Mucosa of descending colon (tissue), 3 donors: ENCODE measurements at regions not wholly inside any gene's neighbourhood (a gene's known extent, or its start where the extent isn't known, plus 50 kb on each side); places are given as distances from the start of the nearest gene placed in this dataset.

Source experiments
- ATAC-seq: fragments of 200-7000 bp; cut with Tn5 transposase; one replicate; pipeline ENCODE4 v1.9.1; 2020; ENCODE audit warnings: mild to moderate bottlenecking, moderate library complexity
- DNase-seq, 3 donors: peaks; one replicate each; pipeline ENCODE4 v3.0.0-alpha.2; 2020
- H3K36me3 ChIP-seq: fragments of 200-600 bp; one replicate; pipeline ENCODE4 v1.8.0; 2021; ENCODE audit warnings: low read depth, mild to moderate bottlenecking
- H3K4me1 ChIP-seq: fragments of 200-600 bp; one replicate; pipeline ENCODE4 v1.8.0; 2021; ENCODE audit warnings: low read depth, mild to moderate bottlenecking
- H3K4me3 ChIP-seq: fragments of 200-600 bp; one replicate; pipeline ENCODE4 v1.8.0; 2021; ENCODE audit warnings: mild to moderate bottlenecking
- H3K9me3 ChIP-seq: fragments of 200-600 bp; one replicate; pipeline ENCODE4 v1.8.0; 2021; ENCODE audit warnings: mild to moderate bottlenecking
- intact Hi-C, 2 donors: fragments of 100-400 bp; cut with DNase I in 1 of 2; cut with micrococcal nuclease in 1 of 2; formaldehyde crosslinking; loops; one replicate each; pipeline versions ENCODE4 v1.11.0 to v1.11.1; 2022; cut with DNase I, micrococcal nuclease
- TF ChIP-seq, protein P1 (sequence below): fragments of 200-600 bp; IDR thresholded peaks from one replicate; pipeline ENCODE4 v1.8.0; 2022; ENCODE audit warnings: antibody characterized with exemption, mild to moderate bottlenecking
- donor health status: DM: no; HTN: no; CAD: no; lungs with moderate emphysema.
- donor health status: DM: no; HTN: no; CAD: no.
- donor health status: DM: no; HTN: yes; CAD: no.

DNA sequence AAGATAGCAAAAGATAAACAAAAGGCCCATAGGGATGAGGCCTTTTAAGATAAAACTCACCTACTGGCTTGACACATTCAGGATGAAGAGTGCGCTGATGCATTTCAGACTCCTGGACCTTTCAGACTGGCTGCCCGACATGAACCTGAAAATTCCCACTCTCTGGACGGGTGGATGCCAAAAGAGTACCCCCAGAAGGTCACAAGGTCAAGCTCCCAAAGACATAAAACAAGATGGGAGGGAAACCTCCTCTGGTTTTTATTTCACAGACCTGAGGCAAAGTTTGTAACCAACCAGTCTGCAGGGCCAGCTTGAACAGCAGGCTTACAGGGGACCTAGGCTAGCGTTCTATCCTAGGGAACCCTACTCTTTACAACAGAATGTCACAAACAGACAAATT lies 123.2 kb upstream of the GC start:
- intact Hi-C loops = no loop called here
- peaks cover 5% of the 10 kb centered on the region for H3K9me3 ChIP-seq
- DNase-seq (no peak), ATAC-seq (no peak)
- H3K4me3 ChIP-seq = no peak overlapping the region
- no peaks in the 10 kb centered on the region for H3K4me1 ChIP-seq
- no peaks in the 10 kb centered on the region for H3K36me3 ChIP-seq
- TF ChIP-seq, protein P1, sequence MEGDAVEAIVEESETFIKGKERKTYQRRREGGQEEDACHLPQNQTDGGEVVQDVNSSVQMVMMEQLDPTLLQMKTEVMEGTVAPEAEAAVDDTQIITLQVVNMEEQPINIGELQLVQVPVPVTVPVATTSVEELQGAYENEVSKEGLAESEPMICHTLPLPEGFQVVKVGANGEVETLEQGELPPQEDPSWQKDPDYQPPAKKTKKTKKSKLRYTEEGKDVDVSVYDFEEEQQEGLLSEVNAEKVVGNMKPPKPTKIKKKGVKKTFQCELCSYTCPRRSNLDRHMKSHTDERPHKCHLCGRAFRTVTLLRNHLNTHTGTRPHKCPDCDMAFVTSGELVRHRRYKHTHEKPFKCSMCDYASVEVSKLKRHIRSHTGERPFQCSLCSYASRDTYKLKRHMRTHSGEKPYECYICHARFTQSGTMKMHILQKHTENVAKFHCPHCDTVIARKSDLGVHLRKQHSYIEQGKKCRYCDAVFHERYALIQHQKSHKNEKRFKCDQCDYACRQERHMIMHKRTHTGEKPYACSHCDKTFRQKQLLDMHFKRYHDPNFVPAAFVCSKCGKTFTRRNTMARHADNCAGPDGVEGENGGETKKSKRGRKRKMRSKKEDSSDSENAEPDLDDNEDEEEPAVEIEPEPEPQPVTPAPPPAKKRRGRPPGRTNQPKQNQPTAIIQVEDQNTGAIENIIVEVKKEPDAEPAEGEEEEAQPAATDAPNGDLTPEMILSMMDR = no peak

DNA sequence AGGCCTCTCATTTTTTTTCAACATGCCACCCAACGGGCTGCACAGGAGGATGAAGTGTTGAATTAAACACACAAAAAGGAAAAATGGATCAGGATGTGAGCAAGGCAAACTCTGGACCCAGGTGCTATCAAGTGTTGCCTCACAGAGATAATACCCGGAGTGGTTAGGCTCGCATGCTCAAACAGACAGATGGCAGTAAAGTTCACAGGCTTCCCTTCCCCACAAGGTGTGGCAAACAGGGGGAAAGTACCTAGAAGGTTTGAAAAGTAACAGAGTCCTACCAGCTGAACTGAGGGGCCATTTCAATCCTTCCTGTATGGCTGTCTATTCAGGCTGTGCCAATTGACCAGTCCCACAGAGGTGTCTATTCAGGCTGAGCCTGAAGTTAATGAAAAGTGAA lies 123.9 kb upstream of the GC start:
- Histone ChIP-seq H3K4me1 (no peaks in the 10 kb centered on the region), H3K9me3 (peaks cover 5% of the 10 kb centered on the region), H3K4me3 (no peak overlapping the region), H3K36me3 (no peaks in the 10 kb centered on the region)
- ATAC-seq (peak; percentile 95), DNase-seq (peak in 1 of 3 donors; percentile 39)
- TF ChIP-seq, protein P1 = no peak
- intact Hi-C loops = no loop called here

DNA sequence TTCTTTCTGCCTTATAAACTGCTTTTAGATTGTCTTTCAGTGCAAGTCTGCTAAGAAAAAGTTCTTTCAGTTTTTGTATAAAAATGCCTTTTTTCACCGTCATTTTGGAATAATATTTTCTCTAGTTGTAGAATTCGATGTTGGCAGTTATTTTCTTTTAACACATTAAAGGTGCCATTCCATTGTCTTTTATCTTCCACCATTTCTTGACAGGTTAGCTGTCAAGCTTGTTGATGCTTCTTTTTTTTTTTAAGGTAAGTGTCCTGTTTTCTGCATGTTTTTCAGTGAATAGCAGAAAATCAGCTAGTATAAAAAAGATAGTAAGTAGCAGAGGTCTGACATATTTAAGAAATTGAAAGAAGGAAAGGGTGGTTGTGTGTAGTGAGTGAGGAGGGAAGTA lies 118.5 kb upstream of the NPFFR2 start:
- no peak for DNase-seq
- intact Hi-C loops = no loop called here
- no peak overlapping the region for H3K4me3 ChIP-seq
- H3K36me3 ChIP-seq = no peaks in the 10 kb centered on the region
- H3K4me1 ChIP-seq = no peaks in the 10 kb centered on the region
- TF ChIP-seq, protein P1 = no peak
- H3K9me3 ChIP-seq = no peaks in the 10 kb centered on the region
- no peak for ATAC-seq

DNA sequence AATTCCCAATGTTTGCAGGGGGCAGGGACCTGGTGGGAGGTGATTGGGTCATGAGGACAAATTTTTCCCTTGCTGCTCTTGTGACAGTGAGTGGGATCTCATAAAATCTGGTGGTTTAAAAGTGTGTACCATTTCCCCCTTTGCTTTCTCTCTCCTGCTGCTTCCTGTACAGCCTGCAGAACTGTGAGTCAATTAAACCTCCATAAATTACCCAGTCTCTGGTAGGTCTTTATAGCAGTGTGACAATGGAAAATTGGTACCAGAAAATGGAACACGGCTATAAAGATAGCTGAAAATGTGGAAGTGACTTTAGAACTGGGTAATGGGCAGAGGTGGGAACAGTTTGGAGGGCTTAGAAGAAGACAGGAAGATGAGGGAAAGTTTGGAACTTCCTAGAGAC lies 108.7 kb upstream of the NPFFR2 start:
- H3K36me3 ChIP-seq = no peaks in the 10 kb centered on the region
- H3K4me1 ChIP-seq = no peaks in the 10 kb centered on the region
- no peak for ATAC-seq
- intact Hi-C loops = no loop called here
- DNase-seq = no peak
- TF ChIP-seq, protein P1 = no peak
- H3K9me3 ChIP-seq = no peaks in the 10 kb centered on the region
- no peak overlapping the region for H3K4me3 ChIP-seq

DNA sequence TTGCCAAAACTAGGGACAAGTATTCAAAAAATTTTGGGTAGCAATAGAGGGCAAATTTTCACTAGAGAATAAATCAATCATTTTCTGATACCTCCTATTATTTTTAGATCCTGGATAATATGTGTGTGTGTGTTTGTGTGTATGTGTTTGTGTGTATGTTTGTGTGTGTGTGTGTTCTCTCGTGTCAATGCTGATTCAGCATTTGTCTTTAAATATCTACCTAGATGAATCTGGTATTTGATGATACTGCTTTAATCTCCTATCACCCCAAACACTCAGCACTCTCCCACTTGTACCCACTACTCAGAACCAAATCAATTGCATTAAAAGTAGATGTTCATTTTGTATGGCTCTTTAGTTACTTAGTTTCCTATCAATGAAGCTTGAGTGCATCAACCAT lies 101.3 kb upstream of the NPFFR2 start:
- intact Hi-C loops = no loop called here
- Histone ChIP-seq H3K4me1 (no peaks in the 10 kb centered on the region), H3K9me3 (no peaks in the 10 kb centered on the region), H3K36me3 (no peaks in the 10 kb centered on the region), H3K4me3 (no peak overlapping the region)
- DNase-seq (no peak), ATAC-seq (no peak)
- TF ChIP-seq, protein P1 = no peak

DNA sequence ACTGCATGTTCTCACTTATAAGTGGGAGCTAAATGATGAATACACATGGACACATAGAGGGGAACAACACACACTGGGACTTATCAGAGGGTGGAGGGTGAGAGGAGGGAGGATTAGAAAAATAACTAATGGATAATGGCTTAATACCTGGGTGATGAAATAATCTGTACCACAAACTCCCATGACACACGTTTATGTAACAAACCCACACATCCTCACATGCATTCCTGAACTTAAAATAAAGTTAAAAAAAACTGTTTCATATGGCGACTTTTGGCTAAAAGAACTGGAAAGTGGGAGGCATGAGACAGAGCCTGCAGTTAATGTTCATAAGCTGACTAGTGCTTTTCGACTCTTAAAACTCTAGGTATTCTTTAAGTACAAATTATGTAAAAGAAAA lies 98.9 kb upstream of the NPFFR2 start:
- Histone ChIP-seq H3K4me1 (no peaks in the 10 kb centered on the region), H3K36me3 (no peaks in the 10 kb centered on the region), H3K9me3 (no peaks in the 10 kb centered on the region), H3K4me3 (no peak overlapping the region)
- no peak for ATAC-seq
- intact Hi-C loops = no loop called here
- no peak for DNase-seq
- TF ChIP-seq, protein P1 = no peak
